IPS-NIHi11 (cell line): ENCODE measurements at regions not wholly inside any gene's neighbourhood (a gene's known extent, or its start where the extent isn't known, plus 50 kb on each side); places are given as distances from the start of the nearest gene placed in this dataset.

Experiments
- DNase-seq: peaks from one replicate; pipeline ENCODE4 v3.0.0; 2012; ENCODE audit warnings: mixed read lengths, low spot score

GRCh38 chr3:40593351-40593750 is 68.6 kb downstream of the ZNF621 start:
- no peak for DNase-seq

- no peak for DNase-seq
Observed at GRCh38 chr3:40597441-40597840, 72.7 kb downstream of the ZNF621 start.

GRCh38 chr3:40598338-40598737 is 73.6 kb downstream of the ZNF621 start:
- DNase-seq = no peak

- DNase-seq = no peak
Observed at GRCh38 chr3:40598962-40599361, 74.2 kb downstream of the ZNF621 start.

GRCh38 chr3:40602778-40603385 is 78.1 kb downstream of the ZNF621 start:
- no peak for DNase-seq

- no peak for DNase-seq
Observed at GRCh38 chr3:40605960-40606359, 81.2 kb downstream of the ZNF621 start.

- DNase-seq = no peak
Observed at GRCh38 chr3:40608091-40608490, 83.3 kb downstream of the ZNF621 start.

GRCh38 chr3:40613306-40613705 is 88.5 kb downstream of the ZNF621 start:
- DNase-seq = no peak

GRCh38 chr3:40615110-40615915 is 90.6 kb downstream of the ZNF621 start:
- peak; percentile 77 for DNase-seq

GRCh38 chr3:40615918-40616819 is 91.4 kb downstream of the ZNF621 start:
- DNase-seq = no peak

- DNase-seq = no peak
Observed at GRCh38 chr3:40617084-40617483, 92.3 kb downstream of the ZNF621 start.

GRCh38 chr3:40618158-40618557 is 93.4 kb downstream of the ZNF621 start:
- no peak for DNase-seq

- DNase-seq = no peak
Observed at GRCh38 chr3:40620151-40620550, 95.4 kb downstream of the ZNF621 start.

GRCh38 chr3:40621252-40621651 is 96.5 kb downstream of the ZNF621 start:
- no peak for DNase-seq

GRCh38 chr3:40623567-40623966 is 98.8 kb downstream of the ZNF621 start:
- DNase-seq = no peak

- no peak for DNase-seq
Observed at GRCh38 chr3:40624189-40624769, 99.5 kb downstream of the ZNF621 start.

GRCh38 chr3:40627095-40627494 is 102.3 kb downstream of the ZNF621 start:
- DNase-seq = no peak

GRCh38 chr3:40628984-40629383 is 104.2 kb downstream of the ZNF621 start:
- no peak for DNase-seq

- DNase-seq = no peak
Observed at GRCh38 chr3:40631341-40631995, 106.7 kb downstream of the ZNF621 start.

GRCh38 chr3:40637906-40638305 is 113.1 kb downstream of the ZNF621 start:
- DNase-seq = no peak

GRCh38 chr3:40639006-40639405 is 114.2 kb downstream of the ZNF621 start:
- DNase-seq = no peak

GRCh38 chr3:40642812-40643211 is 118.1 kb downstream of the ZNF621 start:
- DNase-seq = no peak
